ENCODE measurements at regions not wholly inside any gene's neighbourhood (a gene's known extent, or its start where the extent isn't known, plus 50 kb on each side); places are given as distances from the start of the nearest gene placed in this dataset.

DNA sequence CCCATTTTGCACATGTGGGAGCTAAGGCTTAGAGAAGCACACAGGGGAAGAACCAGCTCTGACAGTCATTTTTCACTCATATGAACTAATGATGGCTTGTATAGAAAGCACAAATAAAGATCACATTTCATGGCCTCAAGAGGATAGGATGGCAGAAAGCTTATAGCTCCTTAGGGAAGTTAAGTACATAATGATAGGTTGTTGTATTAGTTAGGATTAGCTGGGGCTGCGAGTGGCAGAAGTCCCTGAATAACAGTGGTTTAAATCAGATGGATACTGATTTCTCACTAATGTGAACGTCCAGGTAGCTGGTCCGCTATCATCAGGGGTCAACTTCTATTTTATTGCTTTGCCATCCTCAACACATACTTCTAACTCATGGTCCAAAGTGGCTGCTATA lies 284.0 kb downstream of the RPS6KC1 start:
- Histone ChIP-seq H3K27ac (ENCODE audit: low read depth in 1 of 2, low read length in 2 of 2) (no peak overlapping the region), H3K9me3 (ENCODE audit: control insufficient read depth in 1 of 2, insufficient read depth in 1 of 2, low read length in 2 of 2) (no peaks in the 10 kb centered on the region), H3K27me3 (ENCODE audit: control insufficient read depth in 1 of 2, insufficient read depth in 2 of 2, low read length in 2 of 2) (no peaks in the 10 kb centered on the region), H3K4me3 (ENCODE audit: low read length) (no peak overlapping the region), H3K4me1 (ENCODE audit: insufficient read depth, low read length) (no peaks in the 10 kb centered on the region), H3K36me3 (ENCODE audit: insufficient read depth, low read length) (no peaks in the 10 kb centered on the region)
- Mint-ChIP-seq H3K4me1 (ENCODE audit: low read depth) (no peaks in the 10 kb centered on the region), H3K27ac (no peak overlapping the region), H3K4me3 (no peak overlapping the region), H3K9me3 (no peaks in the 10 kb centered on the region), H3K36me3 (ENCODE audit: low read depth) (no peaks in the 10 kb centered on the region), H3K27me3 (peaks cover 8% of the 10 kb centered on the region)
- POLR2A ChIA-PET, result no interaction called here
- no peak for TF ChIP-seq CTCF (IDR thresholded peaks at IDR 0.05)
- CTCF ChIA-PET, result no interaction called here
- intact Hi-C loops (cut with DNase I, micrococcal nuclease), result no loop called here
- ATAC-seq (ENCODE audit: poor library complexity), result no peak
- DNase-seq, result no peak

- peaks cover 11% of the 10 kb centered on the region for H3K27me3 Mint-ChIP-seq
- no peak overlapping the region for H3K4me3 Mint-ChIP-seq
- Histone ChIP-seq H3K27ac (ENCODE audit: low read depth in 1 of 2, low read length in 2 of 2) (no peak overlapping the region), H3K4me3 (ENCODE audit: low read length) (no peak overlapping the region), H3K27me3 (ENCODE audit: control insufficient read depth in 1 of 2, insufficient read depth in 2 of 2, low read length in 2 of 2) (no peaks in the 10 kb centered on the region), H3K36me3 (ENCODE audit: insufficient read depth, low read length) (no peaks in the 10 kb centered on the region), H3K4me1 (ENCODE audit: insufficient read depth, low read length) (no peaks in the 10 kb centered on the region), H3K9me3 (ENCODE audit: control insufficient read depth in 1 of 2, insufficient read depth in 1 of 2, low read length in 2 of 2) (no peaks in the 10 kb centered on the region)
- intact Hi-C loops (cut with DNase I, micrococcal nuclease), result no loop called here
- H3K9me3 Mint-ChIP-seq, result no peaks in the 10 kb centered on the region
- ChIA-PET CTCF (no interaction called here), POLR2A (no interaction called here)
- H3K4me1 Mint-ChIP-seq (ENCODE audit: low read depth), result no peaks in the 10 kb centered on the region
- DNase-seq, result no peak
- TF ChIP-seq CTCF (IDR thresholded peaks at IDR 0.05), result no peak
- H3K27ac Mint-ChIP-seq, result no peak overlapping the region
- no peaks in the 10 kb centered on the region for H3K36me3 Mint-ChIP-seq (ENCODE audit: low read depth)
- no peak for ATAC-seq (ENCODE audit: poor library complexity)
Measured at GRCh38 chr1:213337025-213337678, 286.1 kb downstream of the RPS6KC1 start.

DNA sequence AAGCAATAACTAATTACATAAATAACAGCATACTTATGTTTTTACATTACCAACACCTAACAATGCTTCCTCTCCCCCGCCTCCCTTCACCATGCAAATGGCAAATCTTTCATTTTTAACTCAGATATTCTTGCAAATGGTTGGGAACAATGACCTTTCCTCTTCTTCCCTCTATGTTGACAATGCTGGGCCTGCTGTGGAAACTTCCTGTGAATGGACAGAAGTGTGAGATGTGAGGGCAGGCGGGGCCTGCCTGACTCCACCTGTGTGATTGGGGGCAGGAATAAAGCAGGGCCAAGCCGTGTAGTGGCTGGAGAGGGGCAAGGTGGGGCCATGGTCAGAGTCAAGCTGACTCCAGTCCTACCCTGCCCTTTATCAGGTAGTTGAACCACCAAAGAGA lies 289.6 kb downstream of the RPS6KC1 start:
- Mint-ChIP-seq H3K27ac (no peak overlapping the region), H3K9me3 (no peaks in the 10 kb centered on the region), H3K36me3 (ENCODE audit: low read depth) (no peaks in the 10 kb centered on the region), H3K4me1 (ENCODE audit: low read depth) (no peaks in the 10 kb centered on the region), H3K27me3 (peaks cover 7% of the 10 kb centered on the region), H3K4me3 (no peak overlapping the region)
- DNase-seq (no peak), ATAC-seq (ENCODE audit: poor library complexity) (no peak)
- Histone ChIP-seq H3K27me3 (ENCODE audit: control insufficient read depth in 1 of 2, insufficient read depth in 2 of 2, low read length in 2 of 2) (no peaks in the 10 kb centered on the region), H3K9me3 (ENCODE audit: control insufficient read depth in 1 of 2, insufficient read depth in 1 of 2, low read length in 2 of 2) (no peaks in the 10 kb centered on the region), H3K27ac (ENCODE audit: low read depth in 1 of 2, low read length in 2 of 2) (no peak overlapping the region), H3K36me3 (ENCODE audit: insufficient read depth, low read length) (no peaks in the 10 kb centered on the region), H3K4me1 (ENCODE audit: insufficient read depth, low read length) (no peaks in the 10 kb centered on the region), H3K4me3 (ENCODE audit: low read length) (no peak overlapping the region)
- ChIA-PET CTCF (no interaction called here), POLR2A (no interaction called here)
- intact Hi-C loops (cut with DNase I, micrococcal nuclease), result no loop called here
- no peak for TF ChIP-seq CTCF (IDR thresholded peaks at IDR 0.05)

Measured in CD4-positive, alpha-beta T cell (primary cell).